GM18499 (cell line): ENCODE measurements at regions not wholly inside any gene's neighbourhood (a gene's known extent, or its start where the extent isn't known, plus 50 kb on each side); places are given as distances from the start of the nearest gene placed in this dataset.
A peak's percentile ranks its signal among the peaks of the same experiment; 100 is the strongest.

Experiments used
- ATAC-seq: cut with Tn5 transposase; IDR thresholded peaks from one replicate; pipeline ENCODE4 v1.9.1; 2021; ENCODE audit warnings: moderate number of reproducible peaks; ENCODE audit not compliant: insufficient read depth, unreplicated experiment

DNA sequence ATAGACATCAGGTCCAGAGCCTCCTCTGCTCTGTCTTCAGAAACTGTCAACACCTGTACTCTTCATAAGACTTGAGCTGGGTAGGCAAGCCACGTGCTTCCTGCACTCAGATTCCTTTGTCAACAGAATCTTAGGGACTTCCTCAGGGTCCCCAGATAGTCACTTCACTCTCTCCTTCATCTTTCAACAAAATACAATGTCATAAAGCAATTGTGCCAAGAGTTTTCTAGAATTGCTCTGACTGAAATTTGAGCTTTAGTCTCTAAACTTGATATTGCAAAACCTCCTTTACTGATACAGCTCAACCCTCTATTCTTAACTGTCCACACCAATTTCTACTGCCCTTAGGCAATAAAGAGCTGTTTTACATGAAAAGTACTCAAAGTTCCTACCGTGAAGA lies 179.9 kb downstream of the IRS2 start:
- ATAC-seq = no peak

DNA sequence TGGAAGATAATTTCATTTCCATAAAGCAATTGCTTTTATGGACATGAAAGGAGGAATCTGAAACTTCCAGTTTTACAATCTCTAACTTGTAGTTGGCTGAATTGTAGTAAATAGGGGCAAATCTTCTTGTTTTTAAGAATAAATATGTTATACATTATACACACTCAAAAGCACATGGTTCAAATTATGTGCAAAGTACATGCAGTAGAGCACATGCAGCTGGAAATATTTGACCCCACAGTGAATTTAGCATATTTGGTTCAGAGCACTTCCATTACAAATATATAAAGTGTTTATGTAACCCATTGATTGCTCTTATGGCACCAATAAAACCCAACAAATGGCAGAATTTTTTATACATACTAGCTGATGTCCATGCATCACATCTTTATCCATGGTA lies 180.5 kb downstream of the IRS2 start:
- ATAC-seq = no peak

DNA sequence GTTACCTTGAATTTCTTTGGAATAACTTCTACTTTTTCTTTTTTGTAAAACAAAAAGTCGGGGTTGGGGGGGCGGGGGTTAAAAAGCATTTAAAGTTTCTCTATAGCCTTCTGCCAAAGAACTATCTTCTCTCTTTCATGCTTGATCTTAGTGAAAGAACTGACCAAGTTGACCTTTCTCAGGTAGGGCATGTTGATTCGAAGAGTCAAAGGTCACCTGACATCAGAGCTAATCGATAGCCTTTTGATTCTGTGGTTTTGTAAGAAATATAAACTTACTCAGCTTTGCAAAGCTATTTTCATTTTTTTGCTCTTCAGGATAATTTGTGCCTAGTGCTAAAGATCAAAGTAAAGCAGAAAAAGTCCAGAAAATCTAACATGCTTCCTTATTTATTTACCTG lies 181.5 kb downstream of the IRS2 start:
- ATAC-seq = no peak

DNA sequence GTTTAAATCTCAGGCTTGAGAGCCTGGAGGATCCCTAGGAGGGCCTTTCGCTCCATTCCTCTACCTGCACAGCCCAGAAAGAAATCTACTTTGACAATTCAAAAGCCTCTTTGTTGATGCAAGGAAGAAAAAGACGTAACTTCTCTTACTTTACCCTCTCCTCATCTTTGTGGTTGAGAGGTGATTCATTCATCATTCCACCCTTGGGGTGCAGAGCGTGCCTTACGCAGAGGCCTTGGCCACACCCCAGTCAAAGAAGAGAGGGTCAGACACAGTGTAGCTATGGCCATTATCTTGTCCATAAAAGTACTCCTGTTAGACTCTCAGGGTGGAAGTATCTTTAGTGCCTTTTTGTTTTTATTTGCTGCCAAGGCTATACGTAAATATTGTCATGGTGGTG lies 184.0 kb downstream of the IRS2 start:
- no peak for ATAC-seq

DNA sequence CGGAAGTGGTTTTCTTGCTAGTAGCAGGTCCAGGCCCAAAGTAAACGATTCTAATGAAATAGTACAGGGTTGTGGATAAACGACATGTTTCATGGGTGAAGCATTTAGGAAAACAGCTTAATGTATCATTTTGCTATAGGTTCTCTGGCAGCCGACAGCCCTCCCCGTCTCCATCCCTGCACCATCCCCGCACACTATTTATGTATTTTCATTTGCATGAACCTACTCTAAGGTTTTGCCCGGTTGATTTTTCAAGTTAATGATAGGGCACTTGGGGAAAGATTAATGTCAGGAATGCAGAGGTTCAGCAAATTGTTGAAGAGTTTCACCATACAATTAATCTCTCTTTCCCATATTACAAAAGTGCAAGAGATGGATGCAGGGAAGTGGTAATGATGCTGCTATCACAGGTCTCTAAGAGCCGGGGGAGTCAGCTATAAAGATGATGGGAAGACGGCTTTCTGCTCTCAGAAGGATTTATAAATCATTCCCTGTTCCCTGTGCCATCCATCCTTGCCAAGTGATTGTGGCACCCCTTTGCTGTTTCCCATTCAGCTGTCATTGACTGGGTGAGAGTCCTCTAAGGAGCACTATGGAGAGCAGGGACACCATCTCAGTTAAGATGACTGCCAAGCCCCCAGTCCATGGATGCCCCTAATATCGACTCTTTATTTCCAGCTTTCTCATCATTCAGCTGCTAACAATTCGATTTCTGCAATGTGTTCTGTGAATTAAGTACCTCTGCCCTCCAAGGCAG lies 186.3 kb downstream of the IRS2 start:
- no peak for ATAC-seq

DNA sequence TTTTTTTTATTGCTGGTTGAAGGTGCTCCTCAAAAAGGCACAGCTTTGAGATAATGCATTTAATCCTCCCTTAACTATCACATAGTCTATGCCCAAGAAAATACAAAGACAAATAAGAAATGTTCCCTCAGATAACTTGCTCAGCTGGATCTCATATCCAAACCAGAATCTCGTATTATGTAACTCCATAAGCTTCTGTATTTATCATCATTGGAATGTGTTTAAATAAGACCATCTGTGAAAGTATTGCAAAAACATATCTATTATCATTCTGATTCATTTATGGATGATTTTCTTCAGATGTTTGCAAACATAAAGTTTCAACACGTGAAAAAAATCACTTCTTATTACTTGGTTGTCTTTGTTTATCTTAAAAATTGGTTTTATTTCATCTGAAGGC lies 190.9 kb downstream of the IRS2 start:
- no peak for ATAC-seq

DNA sequence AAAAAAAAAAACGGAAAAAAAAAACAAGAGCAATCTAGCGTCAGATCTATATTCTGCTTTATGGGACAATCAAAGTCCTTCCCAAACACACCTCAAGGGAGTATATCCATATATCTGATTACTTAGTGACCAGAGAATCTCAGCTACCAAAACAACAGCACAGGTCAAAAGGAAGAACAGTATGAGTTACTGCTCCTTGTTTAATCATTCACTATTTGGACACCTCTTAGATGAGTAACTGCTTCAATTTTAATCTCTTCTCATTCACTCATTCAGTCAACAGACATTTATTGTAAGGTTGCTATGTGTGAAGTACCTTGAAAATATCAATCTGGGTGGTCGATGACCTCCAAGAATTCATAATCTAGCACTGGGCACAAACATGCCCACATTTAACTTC lies 193.2 kb downstream of the IRS2 start:
- ATAC-seq = no peak

DNA sequence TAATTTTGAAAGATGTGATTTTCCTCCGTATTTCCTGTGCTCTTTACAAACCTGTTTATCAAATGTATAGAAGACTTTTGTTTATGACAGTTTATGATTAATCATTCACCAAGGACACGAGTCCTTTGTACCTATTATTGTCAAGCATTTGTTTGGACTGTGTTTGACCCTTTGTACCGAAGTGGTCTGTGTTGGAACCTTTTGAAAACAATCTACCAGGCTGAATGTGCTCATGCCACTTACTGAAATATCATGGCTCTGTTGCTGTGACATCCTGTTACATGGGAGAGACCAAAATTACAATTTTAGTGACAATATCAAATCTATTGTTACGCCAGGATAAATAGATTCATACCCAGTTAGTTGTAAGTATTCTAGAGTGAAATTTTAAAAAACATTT lies 193.6 kb downstream of the IRS2 start:
- no peak for ATAC-seq

DNA sequence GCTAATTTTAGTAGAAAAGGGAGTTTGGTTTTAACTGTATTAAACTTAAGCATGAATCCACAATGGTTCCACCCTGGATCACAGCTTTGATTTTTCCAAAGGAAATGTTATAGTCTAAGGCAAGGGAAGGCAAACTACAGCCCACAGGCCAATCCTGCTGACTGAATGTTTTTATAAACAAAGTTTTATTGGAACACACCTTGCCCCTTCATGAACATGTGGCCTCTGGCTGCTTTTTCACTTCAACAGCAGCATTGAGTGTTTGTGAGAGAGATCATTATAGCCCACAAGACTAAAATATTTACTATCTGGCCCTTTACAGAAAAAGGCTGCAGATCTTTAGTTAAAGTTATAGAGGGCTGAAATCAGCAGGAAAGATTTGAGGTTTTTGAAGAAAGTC lies 198.7 kb downstream of the IRS2 start:
- no peak for ATAC-seq

DNA sequence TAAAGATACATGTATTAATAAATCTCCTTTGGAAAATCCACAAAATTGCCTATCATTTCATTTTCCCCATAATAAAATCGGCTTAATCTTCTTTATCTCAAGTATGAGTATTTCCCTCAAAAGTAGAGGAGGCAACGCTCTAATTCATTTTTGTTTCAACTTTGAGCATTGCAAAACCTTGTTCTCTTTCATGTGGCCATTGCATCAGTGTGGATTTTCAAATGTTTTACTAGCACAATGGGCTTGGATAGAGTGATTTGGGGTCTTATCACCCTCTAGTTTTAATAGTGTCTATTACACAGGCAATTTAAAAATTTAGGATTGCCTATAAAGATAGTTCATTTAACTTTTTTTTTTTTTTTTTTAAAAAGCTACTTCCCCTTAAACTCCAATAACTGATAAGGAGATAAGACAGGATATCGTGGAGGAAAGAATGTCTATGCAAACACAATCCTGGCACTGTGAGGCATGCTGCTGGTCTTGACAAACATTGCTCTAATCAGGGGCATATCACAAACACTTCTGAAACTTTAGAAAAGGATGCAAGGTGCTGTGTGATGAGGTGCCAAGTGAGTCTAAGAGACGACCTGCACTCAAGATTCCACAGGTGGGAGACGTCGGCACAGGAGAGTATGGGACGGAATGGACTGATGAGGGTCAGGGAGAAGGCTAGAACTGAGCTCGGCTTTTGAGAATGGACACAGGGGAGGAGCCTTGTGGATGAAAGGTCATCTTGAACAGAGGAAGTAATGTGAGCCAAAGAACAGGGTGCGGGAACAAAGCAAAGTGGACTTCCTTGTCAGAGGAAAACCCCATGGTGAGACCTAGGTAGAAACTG lies 199.7 kb downstream of the IRS2 start:
- no peak for ATAC-seq

DNA sequence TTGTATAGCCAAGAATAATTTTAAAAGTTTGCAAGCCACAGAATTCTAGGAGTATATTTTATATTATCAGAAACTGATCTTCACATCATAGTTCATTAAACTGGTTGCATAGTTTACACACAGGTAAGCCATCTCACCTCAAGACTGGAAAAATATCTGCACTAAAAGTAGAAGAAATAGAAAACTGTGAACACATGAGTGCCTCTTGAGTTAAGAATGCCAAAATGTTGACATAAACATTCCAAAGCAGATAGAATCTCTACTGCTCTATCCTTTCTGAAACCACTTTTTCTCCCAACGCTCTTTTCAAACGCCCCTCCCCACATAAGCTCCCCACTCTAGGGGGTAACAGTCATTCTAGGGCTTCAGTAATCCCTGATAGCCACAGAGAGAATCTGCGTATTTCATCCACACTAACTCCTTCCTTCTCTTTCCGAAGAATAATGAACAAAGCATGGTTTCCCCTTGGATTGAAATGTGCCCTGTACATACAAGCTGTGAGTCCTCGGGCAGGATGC lies 201.5 kb downstream of the IRS2 start:
- ATAC-seq = no peak

DNA sequence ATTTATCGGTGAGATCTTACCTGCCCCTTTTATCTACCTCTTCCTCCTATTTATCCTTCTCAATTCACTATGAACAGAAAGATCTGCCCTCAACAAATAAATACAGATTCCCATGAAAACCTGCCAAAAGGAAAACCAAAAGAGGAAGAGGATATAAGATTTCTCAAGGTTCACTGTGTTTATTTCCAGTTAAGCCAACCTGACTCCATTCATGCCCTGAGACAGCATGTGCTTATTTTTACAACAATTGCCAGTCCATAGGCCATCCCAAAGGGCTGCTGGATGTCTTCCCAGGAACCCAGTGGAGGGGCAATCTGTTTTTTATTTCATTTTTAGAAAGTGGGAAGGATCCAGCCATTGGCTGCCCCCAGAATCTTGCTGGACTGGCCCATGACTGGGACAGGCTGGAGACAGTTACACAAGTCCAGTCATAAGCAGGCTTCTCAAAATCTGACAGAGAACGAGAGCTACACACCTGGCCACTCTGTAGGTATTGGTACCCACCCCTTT lies 209.1 kb downstream of the IRS2 start:
- ATAC-seq = no peak

DNA sequence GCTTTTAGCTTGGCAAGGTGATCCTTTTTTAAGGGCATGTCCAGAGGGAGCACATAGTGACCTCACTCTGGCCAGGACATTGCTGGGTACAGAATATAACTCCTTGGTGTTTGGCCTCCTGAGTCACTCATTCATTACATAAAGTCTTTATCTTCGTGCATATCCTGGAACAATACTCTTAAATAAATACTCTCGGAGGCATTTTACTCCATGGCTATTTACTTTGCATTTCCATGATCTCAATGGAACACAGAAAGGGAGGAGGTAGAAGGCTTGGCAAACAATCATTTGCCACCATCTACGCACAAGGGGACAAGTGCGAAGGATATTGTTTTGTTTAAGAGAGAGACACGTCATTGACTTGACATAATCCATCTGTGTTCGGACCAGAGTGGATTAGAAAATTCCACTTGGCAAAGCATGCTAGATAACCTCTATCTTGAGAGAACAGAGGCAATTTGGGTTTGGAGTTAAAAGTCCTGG lies 210.0 kb downstream of the IRS2 start:
- ATAC-seq = no peak

DNA sequence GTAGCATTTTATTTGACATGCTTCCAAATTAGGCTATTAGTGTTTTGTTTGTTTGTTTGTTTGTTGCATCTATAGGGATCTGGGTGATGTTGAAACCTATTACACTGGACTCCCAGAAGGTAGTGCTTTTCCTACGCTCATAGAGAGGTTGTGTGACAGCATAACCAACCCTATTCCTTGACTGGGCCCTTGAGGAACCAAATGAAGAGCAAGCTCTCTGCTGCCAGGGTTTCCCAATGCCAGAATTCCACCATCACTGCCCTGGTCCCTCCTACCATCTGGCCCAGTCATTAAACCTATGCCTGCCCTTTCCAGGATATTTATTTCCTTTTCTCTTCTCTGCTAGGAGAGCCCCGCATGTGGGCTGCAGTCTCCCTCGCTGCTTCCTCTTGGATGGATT lies 210.6 kb downstream of the IRS2 start:
- ATAC-seq = no peak

DNA sequence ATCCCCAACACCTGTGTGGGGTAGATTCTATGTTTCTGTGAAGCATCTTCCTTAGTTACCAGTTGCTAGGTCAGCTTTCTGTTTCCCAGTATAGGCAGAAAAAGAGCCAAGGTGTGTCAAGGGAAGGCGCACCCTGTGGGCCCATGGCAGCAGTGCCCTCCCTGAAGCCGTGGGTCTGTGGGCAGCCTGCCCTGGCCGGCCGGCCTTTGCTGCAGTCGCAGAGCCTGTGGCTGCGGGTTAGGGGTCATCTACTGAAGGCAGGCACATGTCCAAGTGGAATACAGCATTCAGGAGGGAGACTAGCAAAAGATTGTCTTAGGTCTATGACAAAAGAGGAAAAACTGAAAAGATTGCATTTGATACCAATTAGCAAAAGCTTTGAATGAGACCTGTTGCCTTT lies 214.0 kb downstream of the IRS2 start:
- ATAC-seq = no peak

DNA sequence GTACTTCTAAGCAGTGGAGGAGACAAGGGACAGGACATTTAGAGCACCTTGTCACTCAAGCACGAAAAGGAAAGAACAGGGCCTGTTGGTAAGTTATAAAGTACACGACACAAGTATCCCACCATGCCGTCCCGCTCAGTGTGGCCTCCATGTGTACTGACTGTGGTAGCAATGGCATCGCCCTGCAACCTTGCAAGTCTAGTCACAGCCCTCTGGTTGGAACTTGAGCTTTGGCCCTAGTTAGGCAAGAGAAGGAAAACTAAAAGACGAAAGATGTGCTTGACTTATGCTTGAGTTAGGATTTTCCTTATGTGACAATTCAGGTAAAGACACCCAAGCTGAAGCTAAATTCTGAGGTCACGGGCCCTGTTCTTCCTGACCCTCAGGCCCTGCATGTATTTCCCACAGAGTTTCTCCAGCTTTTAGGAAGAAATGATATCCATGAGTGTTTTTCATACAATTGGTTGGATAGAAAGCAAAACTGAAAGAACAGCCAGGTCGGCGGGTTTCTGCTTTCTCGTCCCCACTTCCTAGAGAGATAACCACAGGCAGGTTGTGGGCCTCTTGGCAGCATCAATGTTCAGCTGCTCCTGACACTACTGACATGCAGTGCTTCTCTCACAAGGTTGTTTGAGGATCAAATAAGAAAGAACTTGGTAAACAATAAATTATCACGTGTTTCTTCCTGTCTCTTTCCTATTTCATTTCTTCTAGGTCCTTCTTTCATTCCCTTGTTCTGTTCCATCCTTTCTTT lies 216.2 kb downstream of the IRS2 start:
- ATAC-seq = peak; percentile 89

DNA sequence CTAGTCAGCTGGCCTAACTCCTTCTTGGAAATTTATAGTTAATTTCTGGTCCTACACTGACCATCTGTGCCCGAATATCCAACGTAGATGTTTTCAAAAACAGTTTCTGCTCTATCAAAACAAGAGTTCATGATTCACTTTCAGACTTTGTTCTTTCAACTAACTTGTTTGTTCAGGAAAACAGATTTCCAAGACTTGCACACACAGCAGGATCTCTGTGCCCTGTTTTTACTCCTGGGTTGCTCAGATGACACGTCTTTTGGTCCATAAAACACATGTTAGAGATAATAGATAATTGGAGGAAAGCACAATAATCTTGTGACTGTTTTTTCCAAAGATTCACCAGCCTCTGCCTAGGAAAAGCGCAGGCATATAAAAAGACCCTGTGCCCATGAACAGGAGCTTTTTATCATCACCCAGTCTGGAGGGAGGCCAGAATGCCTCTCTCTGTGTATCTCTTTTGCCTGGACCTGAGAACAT lies 218.0 kb downstream of the IRS2 start:
- no peak for ATAC-seq

DNA sequence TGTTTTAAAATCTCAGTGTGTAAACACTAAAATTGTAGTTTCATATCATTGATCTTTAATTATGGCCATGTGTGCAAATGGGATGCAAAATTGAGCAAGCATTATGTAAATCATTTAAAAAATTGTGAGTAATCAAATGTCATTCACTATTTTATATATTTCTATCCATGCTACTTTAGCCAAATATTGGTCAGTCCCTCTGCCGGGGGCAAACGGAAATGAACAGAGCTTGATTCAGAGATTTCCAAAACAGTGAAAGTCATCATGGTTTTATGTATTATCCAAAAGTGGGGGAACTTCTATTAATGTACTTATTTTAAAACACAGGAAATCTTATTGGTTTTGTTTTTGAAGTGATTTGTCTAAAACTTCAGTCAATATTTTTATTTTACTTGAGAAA lies 219.1 kb downstream of the IRS2 start:
- no peak for ATAC-seq

DNA sequence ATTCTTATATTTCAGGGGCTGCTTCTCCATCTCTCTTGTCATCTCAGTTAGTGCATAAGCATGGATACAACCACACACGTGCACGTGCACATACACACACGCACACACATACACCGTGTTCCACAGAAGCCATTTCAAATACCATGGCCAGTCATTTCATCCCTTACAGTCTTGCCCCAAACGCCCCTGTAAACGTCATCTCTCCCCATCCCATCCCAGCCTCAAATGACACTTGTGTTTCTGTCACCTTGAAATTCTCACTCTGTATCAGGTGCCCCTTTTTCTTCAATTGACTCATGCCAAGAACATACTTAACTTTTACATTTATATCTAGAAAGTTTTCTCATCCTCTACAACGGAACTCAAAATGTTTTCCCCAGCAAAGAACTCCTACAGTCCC lies 220.5 kb downstream of the IRS2 start:
- no peak for ATAC-seq

DNA sequence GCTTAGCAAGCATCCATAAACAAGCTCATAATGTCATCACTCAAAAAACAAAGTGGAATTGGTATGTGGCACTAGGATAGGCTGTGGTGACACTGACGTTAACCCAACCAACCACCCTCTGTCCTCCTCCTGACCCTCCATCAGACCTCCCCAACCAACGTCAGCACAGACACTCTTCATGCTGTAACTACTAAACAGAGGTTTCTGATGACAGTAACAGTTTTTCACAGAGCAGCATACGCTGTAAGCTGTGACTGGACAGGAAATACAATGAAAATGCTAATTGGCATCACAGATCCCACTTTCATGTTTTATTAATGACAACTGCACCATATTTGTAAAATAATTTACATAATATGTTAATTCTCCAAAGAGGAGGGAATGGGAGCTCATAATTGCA lies 238.0 kb downstream of the IRS2 start:
- ATAC-seq = peak; percentile 12
